Small intestine (tissue), 7 donors: ENCODE measurements at regions not wholly inside any gene's neighbourhood (a gene's known extent, or its start where the extent isn't known, plus 50 kb on each side); places are given as distances from the start of the nearest gene placed in this dataset.

Source experiments
- DNase-seq, 2 donors: peaks; one replicate each; pipeline versions ENCODE4 v3.0.0 to v3.0.0-alpha.2; 2013
- FAIRE-seq: peaks from 2 replicates; lab custom pipeline; 2012; peaks lifted over from hg19 to GRCh38; lab: Jason Lieb, UNC
- H3K27ac ChIP-seq, 3 donors: one replicate each; pipeline ENCODE4 v1.5.1; 2013; ENCODE audit warnings: low read length in 2 of 3, mild to moderate bottlenecking in 2 of 3, control low read depth in 1 of 3, inconsistent platforms in 1 of 3, low read depth in 1 of 3, moderate library complexity in 1 of 3
- H3K27me3 ChIP-seq, 3 donors: one replicate each; pipeline ENCODE4 v1.6.1; 2013; ENCODE audit warnings: low read length in 3 of 3, inconsistent platforms in 1 of 3; ENCODE audit not compliant: control insufficient read depth in 3 of 3, insufficient read depth in 3 of 3
- H3K36me3 ChIP-seq, 3 donors: one replicate each; pipeline ENCODE4 v1.6.1; 2013; ENCODE audit warnings: low read length in 3 of 3, inconsistent platforms in 1 of 3, low read depth in 1 of 3, mild to moderate bottlenecking in 1 of 3, moderate library complexity in 1 of 3; ENCODE audit not compliant: control insufficient read depth in 3 of 3, insufficient read depth in 2 of 3
- H3K4me1 ChIP-seq, 3 donors: one replicate each; pipeline ENCODE4 v1.6.1; 2013; ENCODE audit warnings: low read length in 2 of 3, inconsistent platforms in 1 of 3, low read depth in 1 of 3, mild to moderate bottlenecking in 1 of 3, moderate library complexity in 1 of 3; ENCODE audit not compliant: control insufficient read depth in 3 of 3, insufficient read depth in 2 of 3
- H3K4me3 ChIP-seq, 3 donors: one replicate each; pipeline ENCODE4 v1.5.1; 2013; ENCODE audit warnings: low read length in 3 of 3, control low read depth in 1 of 3, inconsistent platforms in 1 of 3, low read depth in 1 of 3, mild to moderate bottlenecking in 1 of 3, moderate library complexity in 1 of 3
- H3K9me3 ChIP-seq, 2 donors: one replicate each; pipeline ENCODE4 v1.6.1; 2013; ENCODE audit warnings: low read depth in 1 of 2, low read length in 1 of 2; ENCODE audit not compliant: control insufficient read depth in 2 of 2, insufficient read depth in 1 of 2
- WGBS, 3 donors: extraction: QIAGEN DNeasy Blood & Tissue Kit; methylation state at CpG; one replicate each; pipeline ENCODE4 v1.1.7; 2013; 5-methylcytosine and 5-hydroxymethylcytosine counted together
- donor health status: healthy with polysubstance abuse.
- donor health status: control.
- donor health status: control.
- donor health status: Bipolar disorder and iron deficiency.
- donor health status: healthy.

DNA sequence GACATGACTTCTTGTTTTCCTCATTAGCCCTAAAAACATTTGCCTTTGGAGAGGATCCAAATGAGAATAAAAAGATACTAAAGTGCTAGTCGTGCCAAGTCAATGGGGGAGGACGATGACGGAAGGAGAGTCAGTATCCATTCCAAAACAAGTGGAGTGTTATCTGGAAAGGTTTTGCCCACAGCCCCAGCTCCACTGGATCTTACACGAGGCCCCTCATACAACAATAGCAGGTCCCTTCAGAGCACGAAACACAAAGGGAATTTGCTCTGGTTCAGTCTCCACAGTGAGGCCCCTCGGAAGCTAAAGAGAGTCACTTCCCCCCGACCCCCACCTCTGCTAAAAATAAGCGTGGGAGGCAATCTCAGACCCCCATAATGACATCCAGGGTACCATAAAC is 496.9 kb upstream of the ZFHX3 start:
- H3K27me3 ChIP-seq = peaks cover 3 to 54% (median 11%) of the 10 kb centered on the region in 3 donors
- H3K4me1 ChIP-seq = no peaks in the 10 kb centered on the region
- H3K4me3 ChIP-seq = no peak overlapping the region
- H3K27ac ChIP-seq = no peak overlapping the region
- no peak for FAIRE-seq
- H3K36me3 ChIP-seq = no peaks in the 10 kb centered on the region
- no peaks in the 10 kb centered on the region for H3K9me3 ChIP-seq
- no peak for DNase-seq
- WGBS, 3 donors = 30 to 41% (median 40%) methylated on average over 8 of the region's 8 CpGs

- Histone ChIP-seq H3K36me3 (no peaks in the 10 kb centered on the region), H3K4me1 (no peaks in the 10 kb centered on the region), H3K4me3 (no peak overlapping the region), H3K27ac (no peak overlapping the region), H3K9me3 (no peaks in the 10 kb centered on the region), H3K27me3 (peaks cover 3 to 51% (median 11%) of the 10 kb centered on the region in 3 donors)
- DNase-seq (no peak), FAIRE-seq (no peak)
- 33 to 34% (median 33%) methylated on average over 20 of the region's 20 CpGs for WGBS, 3 donors
These were observed 496.2 kb upstream of the ZFHX3 start for GRCh38 chr16:73543970-73544599.

GRCh38 chr16:73543331-73543969 is 495.5 kb upstream of the ZFHX3 start:
- FAIRE-seq (no peak), DNase-seq (no peak)
- no peaks in the 10 kb centered on the region for H3K4me1 ChIP-seq
- H3K27ac ChIP-seq = no peak overlapping the region
- H3K36me3 ChIP-seq = no peaks in the 10 kb centered on the region
- peaks cover 3 to 51% (median 13%) of the 10 kb centered on the region in 3 donors for H3K27me3 ChIP-seq
- no peak overlapping the region for H3K4me3 ChIP-seq
- H3K9me3 ChIP-seq = no peaks in the 10 kb centered on the region
- WGBS, 3 donors = 59 to 69% (median 62%) methylated on average over 10 of the region's 10 CpGs

DNA sequence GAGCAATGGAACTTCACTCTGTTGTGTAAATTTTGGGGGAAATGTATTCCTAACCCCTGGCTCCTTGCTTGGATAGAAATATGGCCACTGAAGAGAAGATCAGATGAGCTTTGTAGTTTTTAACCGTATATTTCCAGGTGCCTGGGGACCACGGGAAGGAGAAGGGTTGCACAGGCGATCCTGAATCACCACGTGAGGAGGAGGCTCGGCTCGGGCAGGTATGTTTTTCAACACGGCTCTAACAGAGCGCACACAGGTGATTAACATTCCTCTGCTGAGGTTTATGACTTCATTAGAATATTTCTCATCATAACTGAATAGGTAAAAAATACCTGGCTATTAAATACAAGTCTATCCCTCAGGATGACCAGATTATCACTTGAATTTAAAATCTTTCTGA is 495.0 kb upstream of the ZFHX3 start:
- Histone ChIP-seq H3K27ac (no peak overlapping the region), H3K27me3 (peaks cover 3 to 48% (median 13%) of the 10 kb centered on the region in 3 donors), H3K4me1 (no peaks in the 10 kb centered on the region), H3K36me3 (no peaks in the 10 kb centered on the region), H3K4me3 (no peak overlapping the region), H3K9me3 (no peaks in the 10 kb centered on the region)
- FAIRE-seq (no peak), DNase-seq (no peak)
- 29 to 71% (median 34%) methylated on average over 8 of the region's 8 CpGs for WGBS, 3 donors

GRCh38 chr16:73537921-73538320 is 490.0 kb upstream of the ZFHX3 start:
- no peaks in the 10 kb centered on the region for H3K4me1 ChIP-seq
- peaks cover 0 to 6% (median 3%) of the 10 kb centered on the region in 3 donors for H3K27me3 ChIP-seq
- no peak overlapping the region for H3K4me3 ChIP-seq
- no peak overlapping the region for H3K27ac ChIP-seq
- WGBS, 3 donors = 88 to 91% (median 91%) methylated on average over 3 of the region's 3 CpGs
- H3K36me3 ChIP-seq = no peaks in the 10 kb centered on the region
- no peaks in the 10 kb centered on the region for H3K9me3 ChIP-seq
- no peak for DNase-seq
- no peak for FAIRE-seq

GRCh38 chr16:73536931-73537330 is 489.0 kb upstream of the ZFHX3 start:
- H3K4me3 ChIP-seq = no peak overlapping the region
- no peak overlapping the region for H3K27ac ChIP-seq
- no peaks in the 10 kb centered on the region for H3K9me3 ChIP-seq
- no peaks in the 10 kb centered on the region for H3K36me3 ChIP-seq
- H3K27me3 ChIP-seq = peaks cover 0 to 3% (median under 1%) of the 10 kb centered on the region in 3 donors
- WGBS, 3 donors = 75 to 83% (median 82%) methylated on average over 3 of the region's 3 CpGs
- DNase-seq (no peak), FAIRE-seq (no peak)
- H3K4me1 ChIP-seq = no peaks in the 10 kb centered on the region

GRCh38 chr16:73531021-73531420 is 483.1 kb upstream of the ZFHX3 start:
- FAIRE-seq (no peak), DNase-seq (no peak)
- Histone ChIP-seq H3K4me3 (no peak overlapping the region), H3K27me3 (peaks cover 0 to 5% (median 0%) of the 10 kb centered on the region in 3 donors), H3K4me1 (no peaks in the 10 kb centered on the region), H3K27ac (no peak overlapping the region), H3K9me3 (no peaks in the 10 kb centered on the region), H3K36me3 (no peaks in the 10 kb centered on the region)
- whole genome bisulfite sequencing, 3 donors = 61 to 73% (median 63%) methylated on average over 3 of the region's 3 CpGs

DNA sequence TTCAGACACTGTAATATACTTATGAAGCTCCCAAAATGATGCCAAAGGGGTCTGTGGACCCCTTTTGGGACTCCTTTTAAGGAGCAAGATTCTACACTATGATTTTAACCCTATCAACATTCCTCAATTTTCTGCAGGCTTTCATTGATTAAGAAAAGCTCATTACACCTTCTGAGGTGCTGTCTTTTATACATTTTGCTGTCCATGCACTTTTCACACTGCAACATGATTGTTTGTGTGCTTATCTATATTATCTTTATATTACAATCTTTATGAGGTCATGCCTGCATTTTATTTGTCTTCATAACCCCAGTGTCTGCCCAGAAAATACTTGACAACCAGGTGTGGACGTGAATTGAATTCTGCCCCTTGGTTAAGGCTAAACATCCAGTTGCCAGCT is 482.6 kb upstream of the ZFHX3 start:
- Histone ChIP-seq H3K9me3 (no peaks in the 10 kb centered on the region), H3K4me1 (no peaks in the 10 kb centered on the region), H3K36me3 (no peaks in the 10 kb centered on the region), H3K27ac (no peak overlapping the region), H3K27me3 (peaks cover 0 to 5% (median 0%) of the 10 kb centered on the region in 3 donors), H3K4me3 (no peak overlapping the region)
- DNase-seq = no peak
- 7 to 37% (median 11%) methylated on average over 1 of the region's 1 CpG for WGBS, 3 donors
- no peak for FAIRE-seq
